ENCODE measurements at regions not wholly inside any gene's neighbourhood (a gene's known extent, or its start where the extent isn't known, plus 50 kb on each side); places are given as distances from the start of the nearest gene placed in this dataset.

- no peak for TF ChIP-seq POLR2A (IDR thresholded peaks at IDR 0.05)
- no peak for TF ChIP-seq CTCF (IDR thresholded peaks at IDR 0.05)
Observed at GRCh38 chr4:71120831-71121524, 127.5 kb downstream of the DCK start.
